ENCODE measurements at regions not wholly inside any gene's neighbourhood (a gene's known extent, or its start where the extent isn't known, plus 50 kb on each side); places are given as distances from the start of the nearest gene placed in this dataset.

- Histone ChIP-seq H3K36me3 (no peaks in the 10 kb centered on the region), H3K4me3 (no peak overlapping the region), H3K4me1 (ENCODE audit: low read depth) (no peaks in the 10 kb centered on the region), H3K27me3 (no peaks in the 10 kb centered on the region), H3K27ac (no peak overlapping the region), H3K9me3 (ENCODE audit: low read depth) (no peaks in the 10 kb centered on the region)
- DNase-seq (ENCODE audit: low read depth in 1 of 2, low spot score in 1 of 2), result no peak
- TF ChIP-seq CTCF (IDR thresholded peaks at IDR 0.05; ENCODE audit: low read depth, low read length), result no peak
Measured at GRCh38 chr5:27269766-27270165, 231.4 kb upstream of the CDH9 start.

GRCh38 chr5:27267209-27267824, 228.9 kb upstream of the CDH9 start:
- Histone ChIP-seq H3K4me3 (no peak overlapping the region), H3K9me3 (ENCODE audit: low read depth) (no peaks in the 10 kb centered on the region), H3K27me3 (no peaks in the 10 kb centered on the region), H3K4me1 (ENCODE audit: low read depth) (no peaks in the 10 kb centered on the region), H3K27ac (no peak overlapping the region), H3K36me3 (no peaks in the 10 kb centered on the region)
- no peak for DNase-seq (ENCODE audit: low read depth in 1 of 2, low spot score in 1 of 2)
- TF ChIP-seq CTCF (IDR thresholded peaks at IDR 0.05; ENCODE audit: low read depth, low read length), result no peak

- H3K9me3 ChIP-seq (ENCODE audit: low read depth), result no peaks in the 10 kb centered on the region
- H3K4me1 ChIP-seq (ENCODE audit: low read depth), result no peaks in the 10 kb centered on the region
- H3K36me3 ChIP-seq, result no peaks in the 10 kb centered on the region
- no peak overlapping the region for H3K4me3 ChIP-seq
- peak in 1 of 2 donors; percentile 49 for DNase-seq (ENCODE audit: low read depth in 1 of 2, low spot score in 1 of 2)
- H3K27me3 ChIP-seq, result no peaks in the 10 kb centered on the region
- TF ChIP-seq CTCF (IDR thresholded peaks at IDR 0.05; ENCODE audit: low read depth, low read length), result no peak
- H3K27ac ChIP-seq, result no peak overlapping the region
Measured at GRCh38 chr5:27266184-27266583, 227.8 kb upstream of the CDH9 start.

- TF ChIP-seq CTCF (IDR thresholded peaks at IDR 0.05; ENCODE audit: low read depth, low read length), result no peak
- Histone ChIP-seq H3K9me3 (ENCODE audit: low read depth) (no peaks in the 10 kb centered on the region), H3K27me3 (no peaks in the 10 kb centered on the region), H3K4me3 (no peak overlapping the region), H3K36me3 (no peaks in the 10 kb centered on the region), H3K4me1 (ENCODE audit: low read depth) (no peaks in the 10 kb centered on the region), H3K27ac (no peak overlapping the region)
- DNase-seq (ENCODE audit: low read depth in 1 of 2, low spot score in 1 of 2), result no peak
Measured at GRCh38 chr5:27257696-27258095, 219.3 kb upstream of the CDH9 start.

- H3K4me1 ChIP-seq (ENCODE audit: low read depth), result no peaks in the 10 kb centered on the region
- no peak overlapping the region for H3K4me3 ChIP-seq
- no peak for DNase-seq (ENCODE audit: low read depth in 1 of 2, low spot score in 1 of 2)
- no peak for TF ChIP-seq CTCF (IDR thresholded peaks at IDR 0.05; ENCODE audit: low read depth, low read length)
- no peaks in the 10 kb centered on the region for H3K27me3 ChIP-seq
- no peaks in the 10 kb centered on the region for H3K9me3 ChIP-seq (ENCODE audit: low read depth)
- H3K36me3 ChIP-seq, result no peaks in the 10 kb centered on the region
- no peak overlapping the region for H3K27ac ChIP-seq
Measured at GRCh38 chr5:27252911-27253310, 214.5 kb upstream of the CDH9 start.

GRCh38 chr5:27242258-27242626, 203.9 kb upstream of the CDH9 start:
- no peaks in the 10 kb centered on the region for H3K27me3 ChIP-seq
- no peaks in the 10 kb centered on the region for H3K4me1 ChIP-seq (ENCODE audit: low read depth)
- H3K27ac ChIP-seq, result no peak overlapping the region
- no peaks in the 10 kb centered on the region for H3K9me3 ChIP-seq (ENCODE audit: low read depth)
- no peak overlapping the region for H3K4me3 ChIP-seq
- H3K36me3 ChIP-seq, result no peaks in the 10 kb centered on the region
- DNase-seq (ENCODE audit: low read depth in 1 of 2, low spot score in 1 of 2), result no peak
- TF ChIP-seq CTCF (IDR thresholded peaks at IDR 0.05; ENCODE audit: low read depth, low read length), result no peak

Data from cardiac muscle cell (in vitro differentiated cells and primary cell).